DND-41 (cell line): ENCODE measurements at regions not wholly inside any gene's neighbourhood (a gene's known extent, or its start where the extent isn't known, plus 50 kb on each side); places are given as distances from the start of the nearest gene placed in this dataset.

Experiments
- ATAC-seq: fragments of 200-7000 bp; cut with Tn5 transposase; 3 replicates; pipeline ENCODE4 v1.9.1; 2021; ENCODE audit warnings: low read depth; ENCODE audit not compliant: insufficient read depth
- DNase-seq: peaks from one replicate; pipeline ENCODE4 v3.0.0-alpha.2; 2020
- H2AFZ ChIP-seq: 2 replicates; pipeline ENCODE4 v1.6.0; 2012; ENCODE audit warnings: low read depth, low read length
- H3K27ac ChIP-seq: 2 replicates; pipeline ENCODE4 v1.5.1; 2012; ENCODE audit warnings: low read length, inconsistent platforms
- H3K27me3 ChIP-seq: fragments of 200-600 bp; sonication (generic); 2 replicates; pipeline ENCODE4 v1.6.0; 2012; ENCODE audit warnings: low read length, mild to moderate bottlenecking, inconsistent platforms; ENCODE audit not compliant: insufficient read depth, poor library complexity
- H3K36me3 ChIP-seq: 2 replicates; pipeline ENCODE4 v1.5.1; 2012; ENCODE audit warnings: low read length, inconsistent platforms; ENCODE audit not compliant: insufficient read depth
- H3K4me1 ChIP-seq: 2 replicates; pipeline ENCODE4 v1.5.1; 2012; ENCODE audit warnings: mild to moderate bottlenecking, low read length; ENCODE audit not compliant: insufficient read depth
- H3K4me2 ChIP-seq: 2 replicates; pipeline ENCODE4 v1.6.0; 2012; ENCODE audit warnings: mild to moderate bottlenecking, moderate library complexity, low read length, inconsistent platforms; ENCODE audit not compliant: insufficient read depth
- H3K4me3 ChIP-seq, 2 experiments: fragments of 200-600 bp in 1 of 2; shearing (Covaris generic) in 1 of 2; 2 replicates each; pipeline ENCODE4 v1.5.1; 2012 to 2016; ENCODE audit warnings: inconsistent platforms in 2 of 2, low read length in 2 of 2, mild to moderate bottlenecking in 2 of 2, low read depth in 1 of 2, moderate library complexity in 1 of 2
- H3K79me2 ChIP-seq: 2 replicates; pipeline ENCODE4 v1.6.0; 2012; ENCODE audit warnings: low read length, inconsistent platforms; ENCODE audit not compliant: insufficient read depth
- H3K9ac ChIP-seq: 2 replicates; pipeline ENCODE4 v1.6.0; 2012; ENCODE audit warnings: low read depth, mild to moderate bottlenecking, inconsistent platforms, low read length, moderate library complexity
- H3K9me3 ChIP-seq: 2 replicates; pipeline ENCODE4 v1.5.1; 2012; ENCODE audit warnings: low read length, moderate library complexity, mild to moderate bottlenecking, inconsistent platforms; ENCODE audit not compliant: insufficient read depth, severe bottlenecking
- H4K20me1 ChIP-seq: 2 replicates; pipeline ENCODE4 v1.6.0; 2012; ENCODE audit warnings: low read length; ENCODE audit not compliant: insufficient read depth
- CTCF ChIP-seq: IDR thresholded peaks from 2 replicates; pipeline ENCODE4 v1.5.1; 2012; ENCODE audit warnings: borderline replicate concordance, low read length, moderate library complexity, mild to moderate bottlenecking; ENCODE audit not compliant: poor library complexity, severe bottlenecking; ENCODE audit errors: extremely low read depth
- EZH2 ChIP-seq: IDR thresholded peaks from 3 replicates; pipeline ENCODE4 v1.6.1; 2012; ENCODE audit warnings: borderline replicate concordance, low read depth, mild to moderate bottlenecking, moderate library complexity, low read length, inconsistent platforms; ENCODE audit not compliant: severe bottlenecking

DNA sequence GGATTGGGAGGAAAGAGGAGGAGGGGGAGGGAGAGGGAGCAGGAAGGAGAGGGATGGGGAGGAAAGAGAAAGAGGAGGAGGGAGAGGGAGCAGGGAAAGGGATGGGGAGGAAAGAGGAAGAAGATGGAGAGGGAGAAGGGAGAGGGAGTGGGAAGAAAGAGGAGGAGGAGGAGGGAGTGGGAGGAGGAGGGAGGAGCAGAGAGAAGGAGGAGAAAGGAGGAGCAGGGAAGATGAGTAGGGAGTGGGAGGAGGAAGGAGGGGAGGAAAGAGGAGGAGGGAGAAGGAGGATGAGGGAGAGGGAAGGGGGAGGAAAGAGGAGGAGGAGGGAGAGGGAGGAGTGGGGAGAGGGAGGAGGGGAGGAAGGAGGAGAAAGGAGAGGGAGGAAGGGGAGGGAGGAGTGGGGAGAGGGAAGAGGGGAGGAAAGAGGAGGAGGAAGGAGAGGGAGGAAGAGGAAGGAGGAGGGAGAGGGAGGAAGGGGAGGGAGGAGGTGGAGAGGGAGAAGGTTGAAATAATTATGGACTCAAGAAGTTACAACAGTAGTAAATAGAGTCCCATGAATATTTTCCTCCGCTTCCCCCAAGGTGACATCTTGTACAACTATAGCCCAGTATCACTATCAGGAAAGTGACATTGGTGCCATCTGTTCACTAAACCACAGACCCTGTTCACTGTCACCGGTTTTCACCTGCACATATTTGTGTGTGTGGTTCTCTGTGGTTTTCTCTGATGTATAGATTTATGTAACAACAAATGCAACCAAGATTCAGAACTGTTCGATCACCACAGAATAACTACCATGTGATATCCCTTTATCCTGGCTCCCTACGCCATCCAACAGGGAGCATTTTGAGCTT, 325.3 kb upstream of the EEF2KMT start:
- TF ChIP-seq EZH2, result no peak
- no peak for TF ChIP-seq CTCF

DNA sequence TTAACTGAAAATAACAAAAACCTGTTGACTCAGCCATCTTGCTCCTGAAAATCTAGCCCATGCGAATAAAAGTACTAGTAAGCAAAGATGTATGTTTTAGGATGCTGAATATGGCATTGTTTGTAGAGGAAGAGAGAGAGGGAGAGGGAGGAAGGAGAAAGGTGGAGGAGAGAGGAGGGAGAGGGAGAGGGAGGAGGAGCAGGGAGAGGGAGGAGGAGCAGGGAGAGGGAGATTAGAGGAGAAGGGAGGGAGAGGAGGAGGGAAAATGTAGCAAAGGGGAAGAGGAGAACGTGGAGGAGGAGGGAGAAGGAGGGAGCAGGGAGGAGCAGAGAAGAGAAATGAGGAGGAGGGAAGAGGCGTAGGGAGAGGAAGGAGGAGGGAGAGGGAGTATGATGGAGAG, 324.5 kb upstream of the EEF2KMT start:
- Histone ChIP-seq H3K9ac (no peak overlapping the region), H3K27ac (no peak overlapping the region), H4K20me1 (no peaks in the 10 kb centered on the region), H3K4me3 (no peak overlapping the region), H3K4me1 (no peaks in the 10 kb centered on the region), H3K36me3 (no peaks in the 10 kb centered on the region), H3K9me3 (no peaks in the 10 kb centered on the region), H3K4me2 (no peak overlapping the region), H3K27me3 (no peaks in the 10 kb centered on the region), H2AFZ (no peak overlapping the region), H3K79me2 (no peaks in the 10 kb centered on the region)
- ATAC-seq (no peak), DNase-seq (no peak)
- no peak for TF ChIP-seq CTCF
- TF ChIP-seq EZH2, result no peak

More for the DNA sequence above, 325.3 kb upstream of the EEF2KMT start:
- H3K4me3 ChIP-seq, result no peak overlapping the region
- no peaks in the 10 kb centered on the region for H4K20me1 ChIP-seq
- H3K9ac ChIP-seq, result no peak overlapping the region
- peak; percentile 33; the same call in 1 of the 3 replicates for ATAC-seq
- no peak overlapping the region for H3K4me2 ChIP-seq
- H2AFZ ChIP-seq, result no peak overlapping the region
- no peak overlapping the region for H3K27ac ChIP-seq
- H3K79me2 ChIP-seq, result no peaks in the 10 kb centered on the region
- H3K4me1 ChIP-seq, result no peaks in the 10 kb centered on the region
- no peaks in the 10 kb centered on the region for H3K27me3 ChIP-seq
- H3K36me3 ChIP-seq, result no peaks in the 10 kb centered on the region
- DNase-seq, result no peak
- H3K9me3 ChIP-seq, result no peaks in the 10 kb centered on the region

DNA sequence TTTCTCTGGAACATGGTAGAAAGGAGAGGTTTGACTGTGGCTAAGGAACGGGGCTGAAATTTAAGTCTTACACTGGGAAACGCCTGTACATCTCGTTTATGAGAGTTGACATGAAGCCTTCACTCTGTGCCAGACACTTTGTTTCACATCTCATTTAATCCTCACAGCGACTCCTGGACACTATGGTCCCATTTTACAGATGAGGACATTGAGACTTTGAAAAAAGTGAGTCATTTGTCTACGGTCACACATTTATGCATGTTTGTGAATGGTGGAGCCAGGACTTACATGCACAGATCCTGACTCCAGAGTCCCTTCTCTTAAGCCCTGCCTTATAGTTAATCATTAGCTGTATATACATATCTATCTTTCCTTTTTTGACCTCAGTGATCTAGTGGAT, 318.4 kb upstream of the EEF2KMT start:
- H2AFZ ChIP-seq, result no peak overlapping the region
- TF ChIP-seq CTCF, result no peak
- no peak for TF ChIP-seq EZH2
- ATAC-seq, result no peak

More for the DNA sequence above, 318.4 kb upstream of the EEF2KMT start:
- H3K27ac ChIP-seq, result no peak overlapping the region
- no peak overlapping the region for H3K4me3 ChIP-seq
- H3K36me3 ChIP-seq, result no peaks in the 10 kb centered on the region
- DNase-seq, result no peak
- H3K4me2 ChIP-seq, result no peak overlapping the region
- no peaks in the 10 kb centered on the region for H3K4me1 ChIP-seq
- H3K27me3 ChIP-seq, result peaks cover 3% of the 10 kb centered on the region
- no peaks in the 10 kb centered on the region for H3K9me3 ChIP-seq
- H4K20me1 ChIP-seq, result no peaks in the 10 kb centered on the region
- no peak overlapping the region for H3K9ac ChIP-seq
- no peaks in the 10 kb centered on the region for H3K79me2 ChIP-seq
